ENCODE measurements at regions not wholly inside any gene's neighbourhood (a gene's known extent, or its start where the extent isn't known, plus 50 kb on each side); places are given as distances from the start of the nearest gene placed in this dataset.
"Not testable (repeated sequence)": the region's sequence is repeated elsewhere in the genome, so short reads cannot be mapped to it uniquely, and the experiment has no call there.

DNA sequence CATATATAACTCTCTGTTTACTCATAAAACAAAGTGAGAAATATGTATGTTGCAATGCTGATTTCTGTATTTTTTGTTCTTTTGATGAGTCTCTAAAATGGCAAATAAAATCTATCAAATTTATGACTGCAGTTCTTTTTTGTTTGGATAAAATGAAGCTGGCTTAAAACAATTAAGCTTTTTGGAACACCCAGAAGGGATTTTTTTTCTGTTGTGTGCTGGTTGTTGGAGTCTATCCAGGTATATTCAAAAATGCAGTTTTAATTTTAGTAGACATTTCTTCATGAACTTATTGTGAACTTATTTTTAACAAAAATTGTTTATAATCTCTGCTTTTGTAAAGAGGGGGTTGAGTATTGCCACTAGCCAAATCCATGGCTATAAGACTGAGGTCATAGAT, 405.5 kb downstream of the RAP2B start:
- Histone ChIP-seq H2AFZ (ENCODE audit: low read depth, low read length) (no peak overlapping the region), H3K9me1 (replicated peaks; ENCODE audit: control insufficient read depth, extremely low read depth, insufficient read depth, low read length) (no peaks in the 10 kb centered on the region), H3K9me3 (replicated peaks; ENCODE audit: control insufficient read depth, insufficient read depth, low read length) (no peaks in the 10 kb centered on the region), H3K9ac (replicated peaks; ENCODE audit: extremely low read depth, insufficient read depth, low read length) (no peak overlapping the region), H3K27ac (ENCODE audit: insufficient read depth, low read depth, low read length) (no peak overlapping the region), H3K79me2 (ENCODE audit: control insufficient read depth, insufficient read depth, low read length) (no peaks in the 10 kb centered on the region), H3K4me3 (replicated peaks in 1 of 3; ENCODE audit: insufficient read depth in 1 of 3, low read depth in 1 of 3, low read length in 3 of 3) (no peak overlapping the region), H3K27me3 (ENCODE audit: control insufficient read depth in 2 of 2, insufficient read depth in 2 of 2, low read length in 2 of 2) (no peaks in the 10 kb centered on the region), H3K4me2 (ENCODE audit: insufficient read depth, low read length) (no peak overlapping the region), H3K36me3 (ENCODE audit: control insufficient read depth in 2 of 2, extremely low read depth in 1 of 2, insufficient read depth in 2 of 2, low read length in 2 of 2) (no peaks in the 10 kb centered on the region), H4K20me1 (replicated peaks; ENCODE audit: control insufficient read depth, extremely low read depth, insufficient read depth, low read length) (no peaks in the 10 kb centered on the region), H3K4me1 (ENCODE audit: control insufficient read depth, extremely low read depth, insufficient read depth, low read length) (no peaks in the 10 kb centered on the region)
- POLR2A ChIA-PET = no interaction called here
- DNase-seq (ENCODE audit: low read depth, low spot score) (no peak), FAIRE-seq (no peak)
- BruUV-seq (replicated peaks) = no TSS peak
- TF ChIP-seq GATA2 (IDR thresholded peaks at IDR 0.05; ENCODE audit: insufficient read depth, insufficient read length, low read depth, low read length) = no peak
- TF ChIP-seq POLR2AphosphoS5 (IDR thresholded peaks at IDR 0.05; ENCODE audit: insufficient read depth, low read depth, low read length) = no peak
- no peak for TF ChIP-seq POLR2A (IDR thresholded peaks at IDR 0.05; ENCODE audit: low read depth, low read length)
- TF ChIP-seq, protein P1, sequence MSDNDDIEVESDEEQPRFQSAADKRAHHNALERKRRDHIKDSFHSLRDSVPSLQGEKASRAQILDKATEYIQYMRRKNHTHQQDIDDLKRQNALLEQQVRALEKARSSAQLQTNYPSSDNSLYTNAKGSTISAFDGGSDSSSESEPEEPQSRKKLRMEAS (IDR thresholded peaks at IDR 0.05; ENCODE audit: insufficient read depth, insufficient read length) = no peak
- TF ChIP-seq MYC (IDR thresholded peaks at IDR 0.05; ENCODE audit: low read depth, low read length) = no peak
- TF ChIP-seq EZH2 (IDR thresholded peaks at IDR 0.05; ENCODE audit: borderline replicate concordance, low read depth, low read length, severe bottlenecking) = no peak
- TF ChIP-seq, protein P2, sequence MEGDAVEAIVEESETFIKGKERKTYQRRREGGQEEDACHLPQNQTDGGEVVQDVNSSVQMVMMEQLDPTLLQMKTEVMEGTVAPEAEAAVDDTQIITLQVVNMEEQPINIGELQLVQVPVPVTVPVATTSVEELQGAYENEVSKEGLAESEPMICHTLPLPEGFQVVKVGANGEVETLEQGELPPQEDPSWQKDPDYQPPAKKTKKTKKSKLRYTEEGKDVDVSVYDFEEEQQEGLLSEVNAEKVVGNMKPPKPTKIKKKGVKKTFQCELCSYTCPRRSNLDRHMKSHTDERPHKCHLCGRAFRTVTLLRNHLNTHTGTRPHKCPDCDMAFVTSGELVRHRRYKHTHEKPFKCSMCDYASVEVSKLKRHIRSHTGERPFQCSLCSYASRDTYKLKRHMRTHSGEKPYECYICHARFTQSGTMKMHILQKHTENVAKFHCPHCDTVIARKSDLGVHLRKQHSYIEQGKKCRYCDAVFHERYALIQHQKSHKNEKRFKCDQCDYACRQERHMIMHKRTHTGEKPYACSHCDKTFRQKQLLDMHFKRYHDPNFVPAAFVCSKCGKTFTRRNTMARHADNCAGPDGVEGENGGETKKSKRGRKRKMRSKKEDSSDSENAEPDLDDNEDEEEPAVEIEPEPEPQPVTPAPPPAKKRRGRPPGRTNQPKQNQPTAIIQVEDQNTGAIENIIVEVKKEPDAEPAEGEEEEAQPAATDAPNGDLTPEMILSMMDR (IDR thresholded peaks at IDR 0.05; ENCODE audit: extremely low read depth in 1 of 2, insufficient read depth in 1 of 2, low read depth in 1 of 2, low read length in 2 of 2) = no peak
- TF ChIP-seq JUN (IDR thresholded peaks at IDR 0.05; ENCODE audit: borderline replicate concordance, insufficient read depth, insufficient read length, low read depth) = no peak
- no peak for TF ChIP-seq FOS (IDR thresholded peaks at IDR 0.05; ENCODE audit: borderline replicate concordance, insufficient read depth, low read length)
- intact Hi-C loops (cut with micrococcal nuclease) (no loop called here), dilution Hi-C loops (cut with MboI; ENCODE audit: extremely low pct_ligation_motif_present, low sequenced_read_pairs) (no loop called here)
- CTCF ChIA-PET = interaction anchor here (1.3 kb wide), 1 partner anchor 11 kb away, joined by 3 read pairs; no protein-coding TSS in a partner anchor

DNA sequence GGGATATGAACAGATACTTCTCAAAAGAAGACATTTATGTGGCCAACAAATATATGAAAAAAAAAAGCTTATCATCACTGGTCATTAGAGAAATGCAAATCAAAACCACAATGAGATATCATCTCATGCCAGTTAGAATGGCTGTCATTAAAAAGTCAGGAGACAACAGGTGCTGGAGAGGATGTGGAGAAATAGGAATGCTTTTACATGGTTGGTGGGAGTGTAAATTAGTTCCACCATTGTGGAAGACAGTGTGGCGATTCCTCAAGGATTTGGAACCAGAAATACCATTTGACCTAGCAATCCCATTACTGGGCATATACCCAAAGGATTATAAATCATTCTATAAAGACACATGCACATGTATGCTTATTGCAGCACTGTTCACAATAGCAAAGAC, 408.5 kb downstream of the RAP2B start:
- intact Hi-C loops (cut with micrococcal nuclease); H3K9ac ChIP-seq (replicated peaks; ENCODE audit: extremely low read depth, insufficient read depth, low read length); H3K9me1 ChIP-seq (replicated peaks; ENCODE audit: control insufficient read depth, extremely low read depth, insufficient read depth, low read length); H3K4me1 ChIP-seq (ENCODE audit: control insufficient read depth, extremely low read depth, insufficient read depth, low read length); H3K27ac ChIP-seq (ENCODE audit: insufficient read depth, low read depth, low read length); H3K27me3 ChIP-seq (ENCODE audit: control insufficient read depth in 2 of 2, insufficient read depth in 2 of 2, low read length in 2 of 2); BruUV-seq (replicated peaks); dilution Hi-C loops (cut with MboI; ENCODE audit: extremely low pct_ligation_motif_present, low sequenced_read_pairs); H2AFZ ChIP-seq (ENCODE audit: low read depth, low read length); FAIRE-seq; H3K36me3 ChIP-seq (ENCODE audit: control insufficient read depth in 2 of 2, extremely low read depth in 1 of 2, insufficient read depth in 2 of 2, low read length in 2 of 2); H4K20me1 ChIP-seq (replicated peaks; ENCODE audit: control insufficient read depth, extremely low read depth, insufficient read depth, low read length); H3K9me3 ChIP-seq (replicated peaks; ENCODE audit: control insufficient read depth, insufficient read depth, low read length); H3K79me2 ChIP-seq (ENCODE audit: control insufficient read depth, insufficient read depth, low read length); POLR2A ChIA-PET; H3K4me2 ChIP-seq (ENCODE audit: insufficient read depth, low read length); H3K4me3 ChIP-seq (replicated peaks in 1 of 3; ENCODE audit: insufficient read depth in 1 of 3, low read depth in 1 of 3, low read length in 3 of 3); CTCF ChIA-PET; DNase-seq (ENCODE audit: low read depth, low spot score): not testable (repeated sequence)
